Immature natural killer cell (primary cell): ENCODE measurements at regions not wholly inside any gene's neighbourhood (a gene's known extent, or its start where the extent isn't known, plus 50 kb on each side); places are given as distances from the start of the nearest gene placed in this dataset.
A peak's percentile ranks its signal among the peaks of the same experiment; 100 is the strongest.

Experiments
- DNase-seq, 3 donors: peaks; one replicate each; pipeline ENCODE4 v3.0.0; 2022; ENCODE audit warnings: mixed read lengths in 1 of 3
- H3K27ac Mint-ChIP-seq, 6 donors: one replicate each; pipeline ENCODE4 v1.8.0; 2020; ENCODE audit warnings: mixed read lengths in 6 of 6, mild to moderate bottlenecking in 5 of 6, inconsistent platforms in 4 of 6, moderate library complexity in 3 of 6
- H3K27me3 Mint-ChIP-seq, 3 donors: one replicate each; pipeline ENCODE4 v1.8.0; 2020 to 2021; ENCODE audit warnings: low read depth in 3 of 3, mild to moderate bottlenecking in 3 of 3, mixed read lengths in 3 of 3, moderate library complexity in 3 of 3, inconsistent platforms in 1 of 3
- H3K36me3 Mint-ChIP-seq, 3 donors: one replicate each; pipeline ENCODE4 v1.8.0; 2020; ENCODE audit warnings: mixed read lengths in 3 of 3, inconsistent platforms in 2 of 3, mild to moderate bottlenecking in 2 of 3
- H3K4me1 Mint-ChIP-seq, 2 donors: one replicate each; pipeline ENCODE4 v1.8.0; 2020; ENCODE audit warnings: inconsistent platforms in 2 of 2, mild to moderate bottlenecking in 2 of 2, mixed read lengths in 2 of 2, moderate library complexity in 1 of 2
- H3K4me3 Mint-ChIP-seq, 5 donors: one replicate each; pipeline ENCODE4 v1.8.0; 2020; ENCODE audit warnings: mild to moderate bottlenecking in 5 of 5, mixed read lengths in 5 of 5, inconsistent platforms in 3 of 5, moderate library complexity in 3 of 5
- H3K9me3 Mint-ChIP-seq, 6 donors: one replicate each; pipeline ENCODE4 v1.8.0; 2020; ENCODE audit warnings: mild to moderate bottlenecking in 6 of 6, mixed read lengths in 6 of 6, inconsistent platforms in 4 of 6, moderate library complexity in 3 of 6

- Mint-ChIP-seq H3K27ac (no peak overlapping the region), H3K4me3 (no peak overlapping the region), H3K27me3 (no peaks in the 10 kb centered on the region), H3K9me3 (peaks cover 0 to 2% (median 0%) of the 10 kb centered on the region in 6 donors), H3K4me1 (no peaks in the 10 kb centered on the region), H3K36me3 (peaks cover 16 to 44% (median 25%) of the 10 kb centered on the region in 3 donors)
- no peak for DNase-seq
Observed at GRCh38 chr1:184813528-184814089, 59.0 kb upstream of the EDEM3 start.

DNA sequence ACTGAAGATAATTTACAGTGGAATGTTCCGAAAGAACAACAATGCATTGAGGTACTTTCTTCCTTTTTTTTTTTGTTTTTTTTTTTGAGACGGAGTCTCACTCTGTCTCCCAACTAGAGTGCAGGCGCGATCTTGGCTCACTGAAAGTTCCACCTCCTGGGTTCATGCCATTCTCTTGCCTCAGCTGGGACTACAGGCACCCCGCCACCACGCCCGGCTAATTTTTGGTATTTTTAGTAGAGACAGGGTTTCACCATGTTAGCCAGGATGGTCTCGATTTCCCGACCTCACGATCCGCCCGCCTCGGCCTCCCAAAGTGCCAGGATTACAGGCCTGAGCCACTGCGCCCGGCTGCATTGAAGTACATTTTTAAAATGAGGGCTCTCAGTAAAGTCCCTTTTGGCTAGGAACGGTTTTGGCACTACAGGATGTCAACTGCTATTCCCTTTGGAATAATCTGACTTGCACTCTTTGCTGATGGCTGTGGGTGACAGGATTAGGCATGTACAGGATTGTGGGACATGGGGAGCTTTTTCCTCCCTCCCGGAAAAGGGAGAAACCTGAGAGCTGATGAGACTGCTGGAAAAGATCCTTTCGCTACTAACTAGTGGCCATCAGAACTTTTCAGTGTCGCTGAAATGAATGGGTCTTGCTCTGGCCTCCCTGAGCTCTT is 56.9 kb upstream of the EDEM3 start:
- Mint-ChIP-seq H3K36me3 (peaks cover 4 to 29% (median 6%) of the 10 kb centered on the region in 3 donors), H3K4me3 (no peak overlapping the region), H3K27ac (no peak overlapping the region), H3K9me3 (no peaks in the 10 kb centered on the region), H3K4me1 (no peaks in the 10 kb centered on the region), H3K27me3 (no peaks in the 10 kb centered on the region)
- DNase-seq = no peak

DNA sequence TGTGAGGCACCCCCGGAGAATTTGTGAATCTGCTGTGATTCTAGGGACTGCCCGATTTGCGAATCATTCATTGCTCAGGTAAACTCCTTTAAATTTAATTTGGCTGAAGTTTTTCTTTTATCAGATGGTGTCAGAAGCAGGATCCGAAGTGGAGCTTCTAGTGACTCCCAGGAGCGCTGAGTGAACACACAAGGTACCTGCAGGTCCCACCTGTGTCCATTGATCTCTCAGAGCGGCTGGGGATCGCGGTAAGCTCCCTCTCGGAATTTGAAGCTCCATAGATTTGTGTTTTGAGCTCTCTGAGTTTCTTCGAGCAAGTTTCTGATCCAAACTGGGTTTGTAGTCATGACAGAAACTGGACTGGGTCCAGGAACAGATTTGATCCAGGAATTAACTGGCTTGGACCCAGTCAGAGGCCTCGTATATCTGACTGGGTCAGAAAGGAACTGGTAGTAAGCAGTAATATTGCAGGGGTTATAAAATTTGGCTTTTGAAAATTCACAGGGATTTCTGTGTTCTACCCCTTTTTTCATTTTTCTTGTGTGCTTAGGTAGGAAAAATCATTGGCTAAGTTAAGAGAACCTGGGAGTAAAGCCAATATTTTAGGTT is 56.2 kb upstream of the EDEM3 start:
- Mint-ChIP-seq H3K27me3 (no peaks in the 10 kb centered on the region), H3K27ac (no peak overlapping the region), H3K4me1 (peaks cover 0 to under 1% of the 10 kb centered on the region in 2 donors), H3K9me3 (no peaks in the 10 kb centered on the region), H3K4me3 (no peak overlapping the region), H3K36me3 (peaks cover 0 to 24% (median 6%) of the 10 kb centered on the region in 3 donors)
- no peak for DNase-seq

- H3K4me1 Mint-ChIP-seq = peaks cover 0 to 8% of the 10 kb centered on the region in 2 donors
- H3K4me3 Mint-ChIP-seq = no peak overlapping the region
- no peak for DNase-seq
- no peaks in the 10 kb centered on the region for H3K27me3 Mint-ChIP-seq
- H3K27ac Mint-ChIP-seq = peak overlapping the region in 1 of 6 donors; percentile 46
- H3K9me3 Mint-ChIP-seq = no peaks in the 10 kb centered on the region
- peaks cover 11 to 43% (median 19%) of the 10 kb centered on the region in 3 donors for H3K36me3 Mint-ChIP-seq
Observed at GRCh38 chr1:184806296-184806721, 51.7 kb upstream of the EDEM3 start.

GRCh38 chr1:184805667-184806295 is 51.1 kb upstream of the EDEM3 start:
- H3K4me1 Mint-ChIP-seq = peaks cover 0 to 8% of the 10 kb centered on the region in 2 donors
- H3K9me3 Mint-ChIP-seq = no peaks in the 10 kb centered on the region
- no peaks in the 10 kb centered on the region for H3K27me3 Mint-ChIP-seq
- peak; percentile 75 to 81 (median 79) for DNase-seq
- peak overlapping the region; percentile 24 to 81 (median 41) for H3K27ac Mint-ChIP-seq
- H3K36me3 Mint-ChIP-seq = peaks cover 11 to 46% (median 23%) of the 10 kb centered on the region in 3 donors
- no peak overlapping the region for H3K4me3 Mint-ChIP-seq
